Endodermal cell (in vitro differentiated cells): ENCODE measurements at regions not wholly inside any gene's neighbourhood (a gene's known extent, or its start where the extent isn't known, plus 50 kb on each side); places are given as distances from the start of the nearest gene placed in this dataset.
A peak's percentile ranks its signal among the peaks of the same experiment; 100 is the strongest.

Experiments used
- DNase-seq: peaks from one replicate; pipeline ENCODE4 v3.0.0-alpha.2; 2017
- H3K27ac ChIP-seq: 2 replicates; pipeline ENCODE4 v1.5.1; 2013; ENCODE audit warnings: mild to moderate bottlenecking, low read depth, low read length, moderate library complexity
- H3K27me3 ChIP-seq: 2 replicates; pipeline ENCODE4 v1.6.1; 2013; ENCODE audit warnings: mild to moderate bottlenecking, low read length, moderate library complexity; ENCODE audit not compliant: insufficient read depth, control insufficient read depth, poor library complexity, severe bottlenecking
- H3K36me3 ChIP-seq: 2 replicates; pipeline ENCODE4 v1.7.0; 2013; ENCODE audit warnings: mild to moderate bottlenecking, low read length, moderate library complexity; ENCODE audit not compliant: control insufficient read depth, insufficient read depth
- H3K4me1 ChIP-seq: one replicate; pipeline ENCODE4 v1.7.0; 2013; ENCODE audit warnings: low read length; ENCODE audit not compliant: control insufficient read depth, insufficient read depth
- H3K4me3 ChIP-seq: 2 replicates; pipeline ENCODE4 v1.5.1; 2013; ENCODE audit warnings: mild to moderate bottlenecking, low read length, moderate library complexity
- H3K9ac ChIP-seq: 2 replicates; pipeline ENCODE4 v1.6.1; 2013; ENCODE audit warnings: mild to moderate bottlenecking, low read length, moderate library complexity; ENCODE audit not compliant: poor library complexity, severe bottlenecking; ENCODE audit errors: extremely low read depth
- H3K9me3 ChIP-seq: 2 replicates; pipeline ENCODE4 v1.6.1; 2013; ENCODE audit warnings: mild to moderate bottlenecking, low read length, moderate library complexity; ENCODE audit not compliant: control insufficient read depth
- H3K27ac Mint-ChIP-seq: 2 replicates; pipeline ENCODE4 v1.8.0; 2020; ENCODE audit warnings: mixed read lengths
- H3K27me3 Mint-ChIP-seq: 2 replicates; pipeline ENCODE4 v1.8.0; 2021; ENCODE audit warnings: mild to moderate bottlenecking, mixed read lengths; ENCODE audit not compliant: insufficient read depth
- H3K36me3 Mint-ChIP-seq: 2 replicates; pipeline ENCODE4 v1.8.0; 2020; ENCODE audit warnings: low read depth, mixed read lengths
- H3K4me1 Mint-ChIP-seq: 2 replicates; pipeline ENCODE4 v1.8.0; 2020; ENCODE audit warnings: mixed read lengths
- H3K4me3 Mint-ChIP-seq: 2 replicates; pipeline ENCODE4 v1.8.0; 2020; ENCODE audit warnings: mild to moderate bottlenecking, moderate library complexity, mixed read lengths
- H3K9me3 Mint-ChIP-seq: 2 replicates; pipeline ENCODE4 v1.8.0; 2020; ENCODE audit warnings: mild to moderate bottlenecking, mixed read lengths
- CTCF ChIP-seq: fragments of 200-600 bp; sonication (generic); conservative IDR thresholded peaks from 2 replicates; pipeline ENCODE4 v1.5.0; 2021; ENCODE audit warnings: antibody characterized with exemption, mild to moderate bottlenecking
- whole genome bisulfite sequencing, 2 experiments: methylation state at CpG; one replicate each; pipeline versions ENCODE4 v1.1.5 to v1.1.7; 2013; ENCODE audit warnings: missing lambda C conversion rate in 2 of 2, mixed read lengths in 1 of 2; ENCODE audit not compliant: insufficient coverage in 1 of 2, insufficient read length in 1 of 2; 5-methylcytosine and 5-hydroxymethylcytosine counted together

- H3K27ac Mint-ChIP-seq, result no peak overlapping the region
- H3K27me3 Mint-ChIP-seq, result no peaks in the 10 kb centered on the region
- no peaks in the 10 kb centered on the region for H3K27me3 ChIP-seq
- H3K4me1 ChIP-seq, result no peaks in the 10 kb centered on the region
- no peaks in the 10 kb centered on the region for H3K4me1 Mint-ChIP-seq
- no peak overlapping the region for H3K4me3 Mint-ChIP-seq
- no peaks in the 10 kb centered on the region for H3K9me3 Mint-ChIP-seq
- H3K9me3 ChIP-seq, result no peaks in the 10 kb centered on the region
- DNase-seq, result peak; percentile 78
- H3K36me3 Mint-ChIP-seq, result no peaks in the 10 kb centered on the region
- H3K36me3 ChIP-seq, result no peaks in the 10 kb centered on the region
- 73 to 75% methylated on average over 7 to 8 of the region's 8 CpGs for WGBS, 2 experiments
- H3K9ac ChIP-seq, result no peak overlapping the region
- H3K27ac ChIP-seq, result peak overlapping the region; percentile 54
- H3K4me3 ChIP-seq, result no peak overlapping the region
- TF ChIP-seq CTCF, result peak; percentile 88
Measured at GRCh38 chr7:54841772-54842697, 83.0 kb upstream of the SEC61G start.

GRCh38 chr7:54843841-54844355 is 84.9 kb upstream of the SEC61G start:
- H3K36me3 Mint-ChIP-seq, result no peaks in the 10 kb centered on the region
- Histone ChIP-seq H3K27ac (no peak overlapping the region), H3K36me3 (no peaks in the 10 kb centered on the region), H3K4me3 (no peak overlapping the region), H3K9ac (no peak overlapping the region), H3K4me1 (no peaks in the 10 kb centered on the region), H3K9me3 (no peaks in the 10 kb centered on the region), H3K27me3 (no peaks in the 10 kb centered on the region)
- no peak for TF ChIP-seq CTCF
- H3K9me3 Mint-ChIP-seq, result no peaks in the 10 kb centered on the region
- DNase-seq, result no peak
- no peak overlapping the region for H3K4me3 Mint-ChIP-seq
- WGBS, 2 experiments, result 50 to 66% methylated on average over 1 to 3 of the region's 3 CpGs
- H3K27ac Mint-ChIP-seq, result no peak overlapping the region
- no peaks in the 10 kb centered on the region for H3K27me3 Mint-ChIP-seq
- H3K4me1 Mint-ChIP-seq, result no peaks in the 10 kb centered on the region

GRCh38 chr7:54846273-54846672 is 87.3 kb upstream of the SEC61G start:
- H3K4me3 Mint-ChIP-seq, result no peak overlapping the region
- H3K4me3 ChIP-seq, result no peak overlapping the region
- no peak for DNase-seq
- H3K4me1 Mint-ChIP-seq, result no peaks in the 10 kb centered on the region
- H3K27me3 ChIP-seq, result no peaks in the 10 kb centered on the region
- TF ChIP-seq CTCF, result no peak
- peaks cover 15% of the 10 kb centered on the region for H3K9me3 Mint-ChIP-seq
- no peak overlapping the region for H3K9ac ChIP-seq
- no peak overlapping the region for H3K27ac Mint-ChIP-seq
- H3K36me3 Mint-ChIP-seq, result no peaks in the 10 kb centered on the region
- no peaks in the 10 kb centered on the region for H3K27me3 Mint-ChIP-seq
- H3K4me1 ChIP-seq, result no peaks in the 10 kb centered on the region
- no peaks in the 10 kb centered on the region for H3K36me3 ChIP-seq
- H3K9me3 ChIP-seq, result no peaks in the 10 kb centered on the region
- H3K27ac ChIP-seq, result no peak overlapping the region
